Muscle layer of colon (tissue), 2 donors: ENCODE measurements at regions not wholly inside any gene's neighbourhood (a gene's known extent, or its start where the extent isn't known, plus 50 kb on each side); places are given as distances from the start of the nearest gene placed in this dataset.

Experiments
- H3K27ac ChIP-seq: one replicate; pipeline ENCODE4 v1.7.0; 2013; ENCODE audit warnings: low read depth, mild to moderate bottlenecking, low read length, moderate library complexity
- H3K27me3 ChIP-seq, 2 donors: one replicate each; pipeline ENCODE4 v1.7.0; 2013; ENCODE audit warnings: low read length in 2 of 2, mild to moderate bottlenecking in 2 of 2; ENCODE audit not compliant: insufficient read depth in 2 of 2, control insufficient read depth in 1 of 2
- H3K36me3 ChIP-seq: one replicate; pipeline ENCODE4 v1.7.0; 2013; ENCODE audit warnings: mild to moderate bottlenecking, low read length; ENCODE audit not compliant: insufficient read depth
- H3K4me1 ChIP-seq: one replicate; pipeline ENCODE4 v1.7.0; 2013; ENCODE audit warnings: mild to moderate bottlenecking, low read length; ENCODE audit not compliant: insufficient read depth
- H3K4me3 ChIP-seq, 2 donors: one replicate each; pipeline ENCODE4 v1.7.0; 2013; ENCODE audit warnings: low read length in 2 of 2, low read depth in 1 of 2, mild to moderate bottlenecking in 1 of 2, moderate library complexity in 1 of 2
- H3K9ac ChIP-seq: one replicate; pipeline ENCODE4 v1.7.0; 2013; ENCODE audit warnings: low read length
- H3K9me3 ChIP-seq: one replicate; pipeline ENCODE4 v1.7.0; 2013; ENCODE audit warnings: mild to moderate bottlenecking, low read length
- donor health status: abdominal sarcoma.
- donor health status: Adenocarcinoma of cecum.

GRCh38 chr12:84704856-84705255, 207.7 kb downstream of the SLC6A15 start:
- no peak overlapping the region for H3K27ac ChIP-seq
- no peaks in the 10 kb centered on the region for H3K9me3 ChIP-seq
- H3K36me3 ChIP-seq = no peaks in the 10 kb centered on the region
- no peaks in the 10 kb centered on the region for H3K4me1 ChIP-seq
- no peak overlapping the region for H3K9ac ChIP-seq
- no peaks in the 10 kb centered on the region for H3K27me3 ChIP-seq
- no peak overlapping the region for H3K4me3 ChIP-seq

DNA sequence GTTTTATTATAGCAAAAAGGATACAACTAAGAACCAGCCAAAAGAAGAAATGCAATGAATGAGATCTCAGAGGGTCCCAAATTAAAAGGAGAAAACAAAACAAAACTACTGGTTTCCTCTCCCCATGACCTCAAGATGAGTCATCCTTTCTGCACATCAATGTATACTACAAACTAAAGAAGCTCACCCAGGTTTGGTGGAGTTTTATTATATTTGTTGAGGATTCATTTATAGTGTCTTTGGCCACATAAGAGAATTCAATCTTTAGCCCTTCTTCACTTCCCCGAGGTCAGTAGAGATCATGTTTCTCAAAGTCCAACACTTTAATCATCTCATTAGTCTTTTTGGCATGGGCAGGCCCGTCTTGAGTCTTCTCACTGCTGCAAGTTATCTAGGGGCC, 210.6 kb downstream of the SLC6A15 start:
- Histone ChIP-seq H3K4me1 (no peaks in the 10 kb centered on the region), H3K36me3 (no peaks in the 10 kb centered on the region), H3K4me3 (no peak overlapping the region), H3K9me3 (no peaks in the 10 kb centered on the region), H3K27ac (no peak overlapping the region), H3K27me3 (no peaks in the 10 kb centered on the region), H3K9ac (no peak overlapping the region)

- Histone ChIP-seq H3K4me1 (no peaks in the 10 kb centered on the region), H3K9me3 (no peaks in the 10 kb centered on the region), H3K36me3 (no peaks in the 10 kb centered on the region), H3K27me3 (no peaks in the 10 kb centered on the region), H3K9ac (no peak overlapping the region), H3K27ac (no peak overlapping the region), H3K4me3 (no peak overlapping the region)
Measured at GRCh38 chr12:84701041-84701440, 211.6 kb downstream of the SLC6A15 start.

DNA sequence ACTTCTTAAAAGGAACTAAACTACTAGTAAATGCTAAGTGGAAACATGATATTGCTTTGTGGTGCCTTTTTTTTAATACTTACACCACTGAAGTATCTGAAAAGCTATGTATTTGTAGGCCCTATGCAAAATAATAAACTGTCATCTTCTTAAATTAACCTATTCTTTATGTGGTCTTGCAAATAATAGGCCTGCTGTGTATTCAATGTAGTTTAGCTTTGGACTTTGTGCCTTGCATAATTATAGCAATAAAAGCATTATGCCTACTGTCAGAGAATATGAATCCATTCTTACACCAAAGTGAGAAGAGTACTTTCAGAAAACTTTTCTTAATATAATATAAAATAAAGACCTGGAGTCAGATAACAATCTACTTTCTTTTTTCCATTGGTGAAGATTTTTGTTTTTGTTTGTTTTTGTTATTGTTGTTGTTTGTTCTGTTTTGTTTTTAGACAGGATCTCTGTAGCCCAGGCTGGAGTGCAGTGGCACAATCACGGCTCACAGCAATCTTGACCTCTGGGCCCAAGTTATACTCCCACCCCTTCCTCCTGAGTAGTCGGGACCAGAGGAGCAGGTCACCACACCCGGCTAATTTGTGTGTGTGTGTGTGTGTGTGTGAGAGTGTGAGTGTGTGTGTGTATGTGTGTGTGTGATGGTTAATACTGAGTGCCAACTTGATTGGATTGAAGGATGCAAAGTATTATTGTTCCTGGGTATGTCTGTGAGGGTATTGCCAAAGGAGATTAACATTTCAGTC, 213.8 kb downstream of the SLC6A15 start:
- no peak overlapping the region for H3K27ac ChIP-seq
- H3K9ac ChIP-seq = no peak overlapping the region
- H3K27me3 ChIP-seq = no peaks in the 10 kb centered on the region
- no peaks in the 10 kb centered on the region for H3K36me3 ChIP-seq
- H3K9me3 ChIP-seq = no peaks in the 10 kb centered on the region
- no peaks in the 10 kb centered on the region for H3K4me1 ChIP-seq
- no peak overlapping the region for H3K4me3 ChIP-seq

- no peak overlapping the region for H3K4me3 ChIP-seq
- no peak overlapping the region for H3K27ac ChIP-seq
- no peaks in the 10 kb centered on the region for H3K36me3 ChIP-seq
- H3K4me1 ChIP-seq = no peaks in the 10 kb centered on the region
- H3K27me3 ChIP-seq = no peaks in the 10 kb centered on the region
- no peak overlapping the region for H3K9ac ChIP-seq
- H3K9me3 ChIP-seq = no peaks in the 10 kb centered on the region
Measured at GRCh38 chr12:84696908-84697540, 215.6 kb downstream of the SLC6A15 start.

DNA sequence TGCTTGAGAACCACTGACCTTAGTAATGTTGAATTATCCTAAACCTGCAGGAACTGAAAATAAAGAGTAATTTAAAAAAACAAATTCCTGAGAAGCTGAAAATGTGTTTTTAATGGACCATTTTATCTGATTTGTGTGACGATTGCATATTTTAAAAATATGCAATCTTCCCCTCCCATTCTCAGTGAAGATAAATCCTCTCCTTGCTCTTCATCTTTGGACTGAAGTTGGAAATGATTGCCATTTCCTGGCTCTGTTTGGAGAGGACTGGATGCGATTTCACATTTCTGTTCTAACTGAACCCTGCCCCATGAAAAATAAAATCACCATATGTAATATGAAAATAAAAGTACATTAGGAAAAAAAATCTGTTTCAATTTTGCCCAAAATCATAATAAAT, 216.3 kb downstream of the SLC6A15 start:
- Histone ChIP-seq H3K9me3 (no peaks in the 10 kb centered on the region), H3K36me3 (no peaks in the 10 kb centered on the region), H3K4me3 (no peak overlapping the region), H3K27ac (no peak overlapping the region), H3K9ac (no peak overlapping the region), H3K4me1 (no peaks in the 10 kb centered on the region), H3K27me3 (no peaks in the 10 kb centered on the region)

DNA sequence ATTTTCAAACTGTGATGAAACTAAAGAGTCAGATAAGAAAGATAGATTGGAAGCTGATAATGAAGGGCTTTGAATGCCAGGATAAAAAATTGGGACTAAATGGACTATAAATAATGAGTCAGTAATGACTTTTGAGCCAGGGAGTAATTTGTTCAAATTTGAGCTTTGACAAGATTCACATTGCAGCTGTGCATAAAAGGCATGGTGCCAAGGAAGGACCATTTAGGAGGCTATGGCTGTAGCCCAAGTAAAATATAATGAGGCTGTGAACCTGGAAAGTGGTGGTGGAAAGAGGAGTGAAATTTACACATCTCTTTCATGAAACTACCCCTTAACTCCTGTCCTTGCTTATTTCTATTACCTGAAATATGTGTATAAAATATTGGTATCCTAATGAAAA, 218.5 kb downstream of the SLC6A15 start:
- Histone ChIP-seq H3K27me3 (no peaks in the 10 kb centered on the region), H3K27ac (no peak overlapping the region), H3K4me3 (no peak overlapping the region), H3K36me3 (no peaks in the 10 kb centered on the region), H3K9ac (no peak overlapping the region), H3K9me3 (no peaks in the 10 kb centered on the region), H3K4me1 (no peaks in the 10 kb centered on the region)

DNA sequence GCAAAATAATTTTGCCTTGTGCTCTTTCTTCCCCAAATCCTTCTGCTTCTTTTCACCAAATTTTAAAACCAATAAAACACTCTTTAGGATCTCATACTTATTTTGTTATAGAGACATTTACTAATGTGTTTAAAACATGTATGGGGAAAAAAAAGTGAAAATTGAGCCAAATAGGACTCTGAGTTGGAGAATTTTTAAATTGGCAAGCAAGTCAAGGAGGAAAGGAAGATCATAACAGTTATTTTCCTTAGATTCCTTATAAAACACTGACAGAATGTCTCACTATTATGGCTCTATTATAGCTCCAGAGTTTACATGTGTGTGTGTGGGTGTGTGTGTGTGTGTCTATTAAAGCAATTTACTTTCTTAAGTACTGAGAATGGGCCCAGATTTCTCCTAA, 220.5 kb downstream of the SLC6A15 start:
- Histone ChIP-seq H3K9me3 (no peaks in the 10 kb centered on the region), H3K27ac (no peak overlapping the region), H3K4me3 (no peak overlapping the region), H3K9ac (no peak overlapping the region), H3K27me3 (no peaks in the 10 kb centered on the region), H3K36me3 (no peaks in the 10 kb centered on the region), H3K4me1 (no peaks in the 10 kb centered on the region)

- no peaks in the 10 kb centered on the region for H3K27me3 ChIP-seq
- H3K4me1 ChIP-seq = no peaks in the 10 kb centered on the region
- H3K9me3 ChIP-seq = no peaks in the 10 kb centered on the region
- H3K36me3 ChIP-seq = no peaks in the 10 kb centered on the region
- no peak overlapping the region for H3K27ac ChIP-seq
- no peak overlapping the region for H3K4me3 ChIP-seq
- H3K9ac ChIP-seq = no peak overlapping the region
Measured at GRCh38 chr12:84691266-84691665, 221.3 kb downstream of the SLC6A15 start.

DNA sequence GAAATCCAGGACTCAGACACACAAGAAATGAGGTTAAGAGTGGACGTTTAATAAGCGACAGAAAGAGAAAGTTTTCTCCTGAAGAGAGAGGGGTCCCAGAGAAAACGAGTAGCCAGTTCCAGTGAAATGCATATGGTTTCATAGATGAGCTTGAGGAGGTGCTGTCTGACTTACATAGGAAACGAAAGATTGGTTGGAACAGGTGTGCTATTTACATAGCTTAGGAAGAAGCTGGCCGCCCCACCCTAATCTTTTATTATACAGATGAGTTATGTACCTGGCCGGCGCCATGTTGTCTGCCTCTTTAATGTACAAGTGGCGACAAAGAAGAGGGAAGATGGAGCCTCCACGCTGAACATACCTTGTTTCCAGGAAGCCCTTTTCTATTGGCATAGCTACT, 223.0 kb downstream of the SLC6A15 start:
- Histone ChIP-seq H3K27me3 (no peaks in the 10 kb centered on the region), H3K36me3 (no peaks in the 10 kb centered on the region), H3K9me3 (no peaks in the 10 kb centered on the region), H3K27ac (no peak overlapping the region), H3K9ac (no peak overlapping the region), H3K4me1 (no peaks in the 10 kb centered on the region), H3K4me3 (no peak overlapping the region)

DNA sequence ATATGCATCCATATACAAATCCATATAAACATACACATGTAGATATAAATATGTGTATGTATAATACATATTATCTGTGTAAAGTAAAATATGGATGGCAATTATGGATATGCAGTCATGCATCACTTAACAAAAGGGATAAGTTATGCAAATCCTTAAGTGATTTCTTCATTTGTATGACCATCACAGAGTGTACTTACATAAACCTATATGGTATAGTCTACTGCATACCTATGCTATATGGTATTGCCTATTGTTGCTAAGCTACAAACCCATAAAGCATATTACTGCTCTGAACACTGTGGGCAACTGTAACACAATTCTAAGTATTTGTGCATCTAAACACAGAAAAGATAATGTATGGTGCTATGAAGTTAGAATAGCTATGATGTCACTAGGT, 227.2 kb downstream of the SLC6A15 start:
- Histone ChIP-seq H3K27ac (no peak overlapping the region), H3K36me3 (no peaks in the 10 kb centered on the region), H3K9ac (no peak overlapping the region), H3K9me3 (no peaks in the 10 kb centered on the region), H3K4me3 (no peak overlapping the region), H3K4me1 (no peaks in the 10 kb centered on the region), H3K27me3 (no peaks in the 10 kb centered on the region)

DNA sequence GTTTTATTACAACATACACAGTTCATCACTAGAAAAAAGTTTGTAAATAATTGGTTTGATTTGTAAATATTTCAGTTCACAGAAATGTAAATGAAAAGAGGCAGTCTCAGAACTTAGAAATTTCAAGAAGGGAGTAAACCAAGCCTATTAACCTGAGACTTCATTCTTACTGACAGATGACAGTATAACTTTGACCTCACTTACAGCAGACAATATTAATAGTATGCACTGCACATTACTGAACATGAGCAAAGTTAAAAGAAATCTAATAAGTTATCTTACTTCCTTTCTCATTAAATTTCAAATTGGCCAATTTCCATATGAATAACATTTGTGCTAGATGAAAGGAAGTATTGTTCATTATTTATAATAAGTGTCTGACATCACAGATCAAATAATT, 235.8 kb downstream of the SLC6A15 start:
- H3K9me3 ChIP-seq = no peaks in the 10 kb centered on the region
- no peak overlapping the region for H3K9ac ChIP-seq
- no peaks in the 10 kb centered on the region for H3K4me1 ChIP-seq
- H3K27ac ChIP-seq = no peak overlapping the region
- H3K4me3 ChIP-seq = no peak overlapping the region
- no peaks in the 10 kb centered on the region for H3K36me3 ChIP-seq
- H3K27me3 ChIP-seq = no peaks in the 10 kb centered on the region
